NCI-H2107 (cell line): ENCODE measurements at regions not wholly inside any gene's neighbourhood (a gene's known extent, or its start where the extent isn't known, plus 50 kb on each side); places are given as distances from the start of the nearest gene placed in this dataset.
"Not testable (repeated sequence)": the region's sequence is repeated elsewhere in the genome, so short reads cannot be mapped to it uniquely, and the experiment has no call there.

Source experiments
- DNase-seq: peaks from one replicate; lab custom pipeline; 2025; lab: John Stamatoyannopoulos, UW

DNA sequence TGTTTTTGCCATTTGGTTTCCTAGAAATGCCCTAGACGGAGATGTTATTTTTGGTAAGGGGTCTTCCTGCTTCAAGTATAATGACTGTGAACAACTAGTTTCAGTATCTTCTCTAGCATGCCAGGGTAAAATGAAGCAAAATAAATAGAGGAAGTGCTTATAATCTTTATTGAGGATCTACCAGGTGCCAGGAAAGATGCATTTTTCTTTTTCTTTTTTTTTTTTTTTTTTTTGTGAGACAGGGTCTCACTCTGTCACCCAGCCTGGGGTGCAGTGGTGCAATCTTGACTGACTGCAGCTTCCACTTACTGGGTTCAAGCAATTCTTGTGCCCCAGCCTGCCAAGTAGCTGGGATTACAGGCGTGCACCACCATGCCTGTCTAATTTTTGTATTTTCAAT is 146.6 kb upstream of the GRK3 start:
- DNase-seq = not testable (repeated sequence)

DNA sequence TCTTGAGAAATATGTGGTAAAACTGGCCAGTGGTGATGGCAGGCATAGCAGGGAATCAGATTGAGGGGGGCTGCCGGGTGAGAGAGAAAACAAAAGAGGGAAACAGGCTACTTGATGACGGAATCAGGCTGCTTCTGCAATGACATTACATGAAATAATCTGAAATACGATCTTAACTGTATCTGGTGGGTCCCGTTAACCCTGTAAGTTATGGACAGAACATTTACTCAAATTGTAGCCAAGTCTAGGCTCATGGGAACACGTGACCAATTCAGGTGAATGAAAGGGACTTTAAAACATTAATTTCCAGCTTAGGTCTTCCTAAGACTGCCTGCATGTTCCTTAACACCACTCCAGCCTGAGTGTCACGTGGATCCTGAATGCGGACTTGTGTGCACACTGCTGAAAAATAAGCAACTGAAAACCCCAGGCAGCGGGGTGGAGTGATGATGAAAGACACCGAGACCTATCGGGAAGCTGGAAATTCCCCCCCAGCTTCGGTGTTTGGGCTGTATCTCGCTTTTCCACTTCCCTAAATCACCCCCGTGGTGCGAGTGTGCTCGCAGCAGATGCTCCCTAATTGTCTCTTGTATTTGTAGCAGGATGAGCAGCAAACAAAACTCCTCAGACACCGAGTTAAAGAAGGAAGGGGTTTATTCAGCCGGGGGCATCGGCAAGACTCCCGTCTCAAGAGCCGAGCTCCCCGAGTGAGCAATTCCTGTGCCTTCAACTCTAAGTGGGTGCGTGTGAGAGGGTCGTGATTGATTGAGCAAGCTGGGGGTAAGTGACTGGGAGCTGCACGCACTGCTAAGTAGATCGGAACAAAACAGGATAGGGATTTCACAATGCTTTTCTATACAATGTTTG is 145.0 kb upstream of the GRK3 start:
- DNase-seq = no peak

DNA sequence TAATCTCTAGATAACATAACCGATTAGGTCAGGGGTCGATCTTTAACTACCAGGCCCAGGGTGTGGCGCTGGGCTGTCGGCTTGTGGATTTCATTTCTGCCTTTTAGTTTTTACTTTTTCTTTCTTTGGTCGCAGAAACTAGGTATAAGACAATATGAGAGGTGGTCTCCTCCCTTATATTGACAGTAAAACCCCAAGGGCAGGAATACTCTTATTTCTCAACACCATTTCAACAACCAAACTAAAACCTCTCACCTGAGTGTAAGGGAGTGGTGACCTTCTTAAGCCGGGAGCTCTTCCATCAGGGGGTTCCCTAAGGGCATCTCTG is 144.4 kb upstream of the GRK3 start:
- not testable (repeated sequence) for DNase-seq

DNA sequence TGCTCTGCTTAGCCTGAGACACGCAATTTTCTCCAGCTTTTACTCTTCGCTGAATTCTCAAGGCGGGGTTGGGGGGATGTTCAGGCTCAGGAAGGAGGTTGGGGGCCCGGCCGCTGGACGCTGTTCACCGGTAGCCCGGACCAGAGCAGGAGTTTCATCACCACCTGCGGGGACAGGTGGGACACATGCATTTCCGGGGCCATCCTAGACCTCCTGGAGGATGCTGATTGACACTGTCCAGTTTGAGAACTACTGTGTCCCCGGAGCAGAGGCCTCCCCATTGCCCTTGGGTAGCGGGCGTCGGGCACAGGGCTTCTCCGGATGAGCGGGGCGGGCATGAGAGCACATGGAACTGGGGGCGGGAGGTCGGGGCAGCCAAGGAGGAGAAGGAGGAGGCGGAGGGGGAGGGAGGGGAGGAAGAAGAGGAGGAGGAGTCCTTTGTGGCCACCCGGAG is 144.0 kb upstream of the GRK3 start:
- no peak for DNase-seq

DNA sequence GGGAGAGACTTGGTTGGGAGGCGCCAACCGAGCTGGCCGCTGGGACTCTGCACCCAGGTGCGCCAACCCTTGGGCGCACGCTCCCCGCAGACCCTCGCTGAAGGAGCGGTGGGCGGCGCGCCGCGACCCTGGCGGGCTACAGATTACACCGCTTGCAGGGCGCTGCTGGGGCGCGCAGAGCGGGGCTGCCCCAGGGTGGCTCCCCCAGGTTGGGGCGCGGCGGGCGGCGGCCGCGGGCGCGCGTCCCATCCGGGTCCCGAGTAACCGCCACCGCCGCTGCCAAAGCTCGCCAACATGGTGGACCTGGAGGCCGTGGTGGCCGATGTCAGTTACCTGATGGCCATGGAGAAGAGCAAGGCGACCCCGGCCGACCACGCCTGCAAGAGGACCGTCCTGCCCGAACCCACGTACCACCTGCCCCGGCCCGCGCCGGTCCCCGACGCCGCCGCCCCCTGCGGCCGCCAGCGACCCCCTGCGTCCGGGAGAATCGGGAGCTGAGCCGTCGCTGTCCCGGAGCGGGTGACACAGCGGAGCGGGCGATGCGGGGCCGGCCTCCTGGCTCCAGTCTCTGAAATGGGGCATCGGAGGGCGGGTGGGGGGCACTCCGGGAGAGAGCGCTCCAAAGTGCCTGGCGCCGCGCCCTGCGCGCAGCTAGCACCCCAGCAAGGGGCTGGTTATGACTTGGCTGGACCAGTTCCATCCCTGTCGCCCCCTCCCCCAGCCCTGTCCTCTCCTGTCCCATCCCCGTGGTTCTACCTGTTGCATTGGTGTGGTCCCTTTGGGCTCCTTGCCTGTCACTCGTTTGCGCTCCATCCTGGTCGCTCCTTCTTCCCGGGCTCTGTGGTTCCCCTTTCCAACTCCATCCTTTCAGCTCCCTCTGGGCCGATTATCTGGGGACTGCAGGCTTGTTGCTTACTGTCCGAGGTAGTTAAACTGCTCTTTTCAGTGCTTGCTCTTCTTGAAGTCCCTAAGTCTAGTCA is 143.3 kb upstream of the GRK3 start:
- DNase-seq = no peak

DNA sequence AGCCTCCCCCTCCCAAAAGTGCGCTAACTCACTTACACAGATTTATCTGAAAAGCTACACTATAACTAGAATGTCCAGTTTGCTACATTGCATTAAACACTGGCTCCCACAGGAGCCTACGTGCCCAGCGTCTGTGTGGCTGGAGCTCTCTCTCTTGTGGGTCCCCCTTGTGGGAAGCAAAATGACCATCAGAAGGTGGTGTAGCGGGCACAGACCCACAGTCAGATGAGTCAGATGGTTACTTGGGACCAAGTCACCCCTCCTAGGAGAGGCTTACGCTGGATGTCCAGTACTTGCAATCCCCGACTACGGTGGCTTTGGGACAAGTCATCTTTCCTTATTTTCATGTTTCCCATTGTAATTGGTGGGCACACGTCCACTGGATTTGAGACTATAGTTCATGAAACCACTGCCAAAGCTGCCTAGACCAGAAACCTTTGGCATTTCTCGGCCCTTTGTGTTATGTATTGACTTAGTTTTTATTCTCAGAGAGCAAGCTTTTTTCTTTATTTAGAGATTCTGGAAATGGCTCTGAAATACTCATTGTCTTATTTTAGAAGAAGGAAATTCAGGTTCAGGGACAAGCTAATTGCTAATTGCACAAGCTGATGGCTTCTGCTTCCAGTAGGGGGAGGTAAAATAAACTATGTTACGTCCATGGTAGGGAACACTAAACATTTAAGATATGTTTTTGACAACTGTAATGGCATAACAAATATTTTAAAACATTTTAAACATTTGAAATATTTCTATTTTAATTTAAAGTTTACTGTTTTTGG is 137.8 kb upstream of the GRK3 start:
- DNase-seq = not testable (repeated sequence)

DNA sequence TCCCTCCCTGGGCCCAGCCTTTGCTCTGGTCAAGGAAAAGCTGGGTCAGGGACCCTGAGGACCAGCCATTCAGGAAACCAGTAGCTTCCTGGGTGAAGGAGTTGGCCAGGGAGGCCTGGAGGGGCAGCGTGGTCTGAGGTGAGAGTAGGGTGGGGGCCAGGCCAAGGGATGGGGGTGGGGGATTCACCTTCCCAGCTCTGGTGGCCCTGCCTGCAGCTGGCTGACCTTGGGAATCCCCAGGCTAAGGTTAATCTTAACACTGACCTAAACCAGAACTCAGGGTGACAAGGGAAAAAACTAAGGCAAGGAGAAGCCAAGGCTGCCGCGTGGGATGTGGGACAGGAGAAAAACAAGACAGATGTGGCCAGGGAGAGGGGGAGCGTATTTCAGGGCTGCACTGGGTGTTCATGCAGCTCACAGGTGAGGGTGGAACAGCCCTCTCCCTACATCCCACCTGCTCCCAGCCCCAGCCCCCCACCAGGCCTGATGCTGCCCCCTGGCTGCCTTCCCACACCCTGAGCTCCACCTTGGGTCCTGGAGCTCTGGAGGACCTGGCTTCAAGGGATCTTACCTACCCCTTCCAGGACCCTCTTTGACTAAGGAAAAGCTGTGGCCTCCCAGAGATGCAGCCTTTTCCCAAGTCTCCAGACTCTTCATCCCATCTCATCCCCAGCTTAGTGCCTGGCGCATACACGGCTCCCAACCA is 132.7 kb upstream of the GRK3 start:
- DNase-seq = not testable (repeated sequence)

DNA sequence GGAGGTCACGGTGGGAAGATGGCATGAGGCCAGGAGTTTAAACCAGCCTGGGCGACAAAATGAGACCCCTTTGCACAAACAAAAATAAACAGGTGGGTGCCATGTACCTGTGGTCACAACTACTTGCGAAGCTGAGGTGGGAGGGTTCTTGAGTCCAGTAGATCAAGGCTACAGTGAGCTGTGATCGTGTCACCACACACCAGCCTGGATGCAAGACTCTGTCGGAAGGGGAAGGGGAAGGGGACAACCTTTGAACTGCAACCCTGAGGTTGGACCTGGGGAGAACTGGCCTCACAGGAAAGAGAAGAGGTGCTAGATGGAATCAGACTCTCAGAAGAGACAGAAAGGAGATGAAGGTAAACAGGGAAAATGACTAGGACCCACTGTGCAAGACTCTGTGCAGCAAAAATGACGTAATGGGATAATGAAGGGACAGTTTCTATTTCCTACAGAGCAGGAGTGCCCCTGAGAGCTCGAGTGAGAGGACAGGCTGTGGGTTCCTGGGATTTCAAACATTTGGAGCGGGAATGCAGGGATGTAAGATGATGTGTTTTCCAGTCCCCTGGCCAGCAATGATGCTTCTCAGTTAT is 131.0 kb upstream of the GRK3 start:
- DNase-seq = not testable (repeated sequence)

DNA sequence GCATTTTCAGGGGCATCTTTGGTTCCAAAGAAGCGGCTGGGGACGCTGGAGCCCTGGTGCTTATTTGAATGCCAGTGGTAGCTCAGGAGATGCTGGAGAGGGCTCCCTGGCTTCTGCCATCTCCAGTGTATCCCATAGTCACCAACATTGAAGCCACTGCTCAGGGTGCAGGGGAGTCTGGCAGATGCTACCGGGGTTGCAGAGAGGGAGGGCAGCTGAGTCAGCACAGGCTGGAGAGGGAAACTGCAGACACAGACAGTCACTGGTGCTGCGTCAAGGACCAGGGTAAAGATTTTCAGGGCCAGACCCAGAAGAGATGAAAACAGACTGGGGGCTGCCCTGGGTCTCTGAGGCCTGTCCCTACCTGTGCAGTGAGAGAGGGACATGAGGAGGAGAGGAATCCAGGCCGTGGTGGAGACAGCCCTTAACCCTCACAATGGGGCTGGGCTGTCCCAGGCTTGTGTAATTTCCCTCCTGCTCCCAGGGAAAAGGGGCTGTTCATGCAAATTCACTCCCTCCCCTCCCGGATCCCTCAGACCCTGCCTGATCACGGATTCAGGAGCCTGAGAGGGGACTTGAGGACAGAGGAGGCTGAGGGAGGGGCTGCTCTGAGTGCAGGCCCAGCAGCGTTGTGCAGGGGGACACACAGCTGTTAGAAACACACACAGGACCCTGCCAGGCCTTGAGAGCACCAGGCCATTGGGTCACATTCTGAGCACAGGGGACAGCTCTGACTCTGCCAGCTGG is 126.9 kb upstream of the GRK3 start:
- DNase-seq = no peak

DNA sequence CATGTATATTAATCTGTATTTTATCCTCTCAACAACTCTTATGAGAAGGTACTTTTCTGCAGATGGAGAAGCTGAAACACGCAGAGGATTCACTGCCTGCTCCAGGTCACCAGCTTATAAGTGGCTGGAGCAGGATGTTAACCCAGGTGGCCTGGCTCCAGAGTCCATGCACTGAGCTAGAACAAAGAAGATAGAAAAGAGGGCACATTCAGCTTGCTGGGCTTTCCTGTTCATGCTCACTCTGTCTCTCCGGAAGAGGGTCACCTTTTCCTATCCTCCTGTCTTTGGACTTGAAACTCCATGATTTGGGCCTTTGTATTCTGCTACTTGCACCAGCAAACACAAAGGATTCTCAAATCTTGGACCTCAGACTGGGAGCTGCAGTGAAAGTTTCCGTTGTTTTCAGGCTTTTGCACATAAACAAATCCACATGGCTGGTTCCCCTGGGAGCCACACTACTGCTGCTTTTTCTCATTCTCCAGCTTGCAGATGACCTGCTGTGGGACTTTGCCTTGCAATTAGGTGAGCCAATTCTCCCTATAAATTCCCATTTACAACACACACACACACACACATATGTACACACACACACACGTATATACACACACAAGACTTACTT is 117.3 kb upstream of the GRK3 start:
- no peak for DNase-seq

DNA sequence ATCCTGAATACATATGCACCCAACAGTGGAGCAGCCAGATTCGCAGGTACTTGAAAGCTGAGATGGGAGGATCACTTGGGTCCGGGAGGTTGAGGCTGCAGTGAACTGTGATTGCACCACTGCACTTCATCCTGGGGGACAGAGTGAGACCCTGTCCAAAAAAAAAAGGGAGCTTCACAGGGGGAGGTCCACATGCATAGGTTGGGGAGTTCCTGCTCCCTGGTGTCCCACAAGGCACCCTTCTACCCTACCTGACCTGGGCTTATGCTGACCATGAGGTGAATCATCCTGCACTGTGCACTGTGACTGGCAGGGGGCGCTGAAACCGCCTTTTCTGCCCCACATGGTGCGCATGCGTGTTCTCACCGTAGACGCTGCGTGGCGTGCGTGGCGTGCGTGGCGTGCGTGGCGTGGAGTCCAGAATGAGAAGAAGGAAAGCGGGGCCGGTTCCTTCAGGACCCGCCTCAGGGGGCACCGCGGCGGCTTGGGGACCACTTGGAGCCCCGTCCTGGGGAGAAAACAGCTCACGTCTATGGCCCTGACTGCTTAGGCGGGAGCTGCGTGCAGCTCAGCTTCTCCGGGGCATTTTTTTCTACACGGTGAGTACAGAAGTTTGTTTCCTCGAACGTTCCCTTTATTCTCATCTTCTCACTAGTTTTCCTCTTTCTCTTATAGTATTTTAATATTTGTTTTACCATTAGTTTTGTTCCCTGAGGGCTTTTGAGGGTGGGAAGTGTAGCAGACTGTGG is 116.6 kb upstream of the GRK3 start:
- DNase-seq = peak; percentile 39

DNA sequence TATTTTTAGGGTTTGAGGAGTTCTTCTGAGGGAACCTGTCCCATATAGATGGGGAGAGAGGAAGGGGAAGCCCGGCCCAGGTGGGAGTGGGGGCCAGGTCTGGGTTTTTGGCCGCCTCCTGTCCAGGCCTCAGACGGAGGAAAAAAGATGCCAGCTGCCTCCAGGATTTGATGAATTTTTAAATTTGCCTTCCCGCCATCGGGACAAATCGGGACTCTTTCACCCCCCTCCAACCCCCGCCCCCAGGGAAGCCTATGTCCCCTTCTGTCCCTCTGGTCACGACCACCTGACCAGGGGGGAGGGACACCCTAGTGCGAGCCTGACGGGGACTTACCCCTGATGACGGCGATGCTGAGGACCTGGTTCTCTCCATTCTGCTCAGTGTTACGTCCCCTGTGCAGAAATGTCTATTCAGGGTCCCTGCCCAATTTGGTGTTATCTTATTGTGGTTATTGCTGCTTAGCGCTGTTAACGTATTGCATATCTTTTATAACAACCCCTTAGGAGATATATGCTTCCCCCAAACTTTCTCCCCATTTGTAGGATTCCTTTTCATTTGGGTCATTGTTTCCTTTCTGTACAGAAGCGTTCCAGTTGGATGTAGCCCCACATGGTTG is 115.9 kb upstream of the GRK3 start:
- no peak for DNase-seq

DNA sequence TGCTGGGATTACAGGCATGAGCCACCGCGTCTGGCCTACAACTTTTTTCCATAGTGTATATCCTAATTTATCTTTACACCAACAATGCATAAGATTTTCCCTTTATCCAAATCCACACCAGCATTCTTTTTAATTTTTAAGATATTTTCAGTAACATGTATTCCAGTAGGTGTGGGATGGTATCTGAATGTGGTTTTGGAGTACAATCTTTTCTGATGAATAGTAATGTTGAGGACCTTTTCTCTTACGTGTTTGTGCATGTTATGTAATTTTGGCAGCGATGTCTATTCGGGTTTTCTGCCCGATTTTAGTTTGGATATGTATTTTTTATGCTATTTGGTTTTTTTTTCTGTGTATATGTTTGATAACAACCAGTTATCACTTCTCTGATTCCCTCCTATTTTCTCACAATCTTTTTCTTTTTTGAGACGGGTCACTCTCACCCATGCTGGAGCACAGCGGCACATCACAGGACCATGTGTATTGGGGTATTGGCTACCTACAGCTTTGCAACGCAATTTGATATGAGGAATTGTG is 114.6 kb upstream of the GRK3 start:
- no peak for DNase-seq

DNA sequence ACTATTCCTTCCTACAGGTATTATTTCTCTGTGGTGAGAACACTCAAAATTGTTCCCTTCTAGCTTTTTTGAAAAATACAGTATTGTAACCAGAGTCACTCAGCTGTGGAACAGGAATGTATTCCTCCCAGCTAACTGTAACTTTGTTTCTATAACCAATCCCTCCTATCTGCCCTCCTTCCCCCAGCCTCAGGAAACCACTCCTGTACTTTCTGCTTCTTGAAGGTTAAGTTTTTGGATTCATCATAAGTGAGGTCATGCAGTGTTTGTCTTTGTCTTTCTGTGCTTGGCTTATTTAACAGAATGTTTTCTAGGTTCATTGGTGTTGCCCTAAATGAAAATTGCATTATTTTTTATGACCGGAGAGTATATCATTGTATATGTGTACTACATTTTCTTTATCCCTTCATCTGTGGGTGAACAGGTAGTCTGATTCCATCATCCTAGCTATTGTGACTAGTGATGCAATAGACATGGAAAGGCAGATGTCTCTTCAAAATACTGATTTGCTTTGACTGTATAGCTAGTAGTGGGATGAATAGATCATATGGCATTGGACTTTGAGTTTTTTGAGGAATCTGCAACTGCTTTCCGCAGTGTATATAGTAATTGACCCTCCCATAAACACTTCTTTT is 112.9 kb upstream of the GRK3 start:
- no peak for DNase-seq

DNA sequence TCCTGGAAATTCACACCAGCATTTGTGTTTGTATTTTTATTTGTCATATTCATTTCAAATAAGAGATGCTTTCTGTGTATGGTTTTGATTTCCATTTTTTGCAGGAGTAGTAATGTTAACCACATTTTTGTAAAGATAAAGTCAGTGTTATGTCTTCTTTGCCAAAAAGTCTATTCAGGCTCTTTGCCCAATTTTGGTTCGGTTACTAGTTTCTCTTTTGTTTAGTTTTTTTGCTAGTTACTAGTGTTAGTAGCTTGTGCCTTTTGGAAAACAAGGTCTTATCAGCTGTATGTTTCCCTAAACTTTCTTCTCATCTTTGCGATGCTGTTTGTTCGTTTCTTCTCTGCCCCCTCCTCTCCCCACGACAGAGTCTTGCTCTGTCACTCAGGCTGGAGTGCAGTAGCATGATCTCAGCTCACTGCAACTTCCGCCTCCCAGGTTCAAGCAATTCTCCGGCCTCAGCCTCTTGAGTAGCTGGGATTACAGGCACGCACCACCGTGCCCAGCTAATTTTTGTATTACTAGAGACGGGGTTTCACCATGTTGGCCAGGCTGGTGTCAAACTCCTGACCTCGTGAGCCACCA is 112.3 kb upstream of the GRK3 start:
- no peak for DNase-seq

DNA sequence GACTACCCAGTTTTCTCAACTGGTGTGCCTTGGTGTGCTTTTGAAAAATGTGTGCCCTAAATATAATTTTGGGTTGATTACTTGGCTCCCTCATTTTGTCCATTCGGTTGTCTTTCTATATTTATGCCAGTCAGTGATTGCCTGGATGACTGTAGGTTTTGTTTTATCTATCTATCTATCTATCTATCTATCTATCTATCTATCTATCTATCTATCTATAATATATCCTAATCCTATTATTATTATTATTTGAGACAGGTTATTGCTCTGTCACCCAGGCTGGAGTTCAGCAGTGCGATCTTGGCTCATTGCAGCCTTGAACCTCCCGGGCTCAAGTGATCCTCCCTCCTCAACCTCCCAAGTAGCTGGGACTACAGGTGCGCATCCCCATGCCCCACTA is 111.4 kb upstream of the GRK3 start:
- DNase-seq = no peak

DNA sequence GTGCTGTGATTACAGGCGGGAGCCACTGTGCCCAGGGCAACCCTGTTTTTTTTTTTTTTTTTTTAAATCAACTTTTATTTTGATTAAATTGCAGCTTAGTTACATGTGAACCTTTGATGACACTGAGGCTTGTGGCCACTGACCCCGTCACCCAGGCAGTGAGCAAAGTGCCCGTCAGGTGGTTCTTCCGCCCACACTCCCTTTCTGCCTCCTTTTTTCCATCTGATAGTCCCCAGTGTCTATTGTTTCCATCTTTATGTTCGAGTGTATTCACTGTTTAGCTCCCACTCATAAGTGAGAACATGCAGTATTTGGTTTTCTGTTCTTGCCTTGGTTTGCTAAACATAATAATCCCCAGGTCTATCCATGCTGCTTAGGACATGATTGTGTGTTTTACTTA is 110.9 kb upstream of the GRK3 start:
- DNase-seq = no peak
